RWPE1 (cell line): ENCODE measurements at regions not wholly inside any gene's neighbourhood (a gene's known extent, or its start where the extent isn't known, plus 50 kb on each side); places are given as distances from the start of the nearest gene placed in this dataset.

Experiments used
- CTCF ChIA-PET: fragments of 350-600 bp; sonication (Branson Sonifier 250); formaldehyde crosslinking; extraction: SDS; loops from one replicate; lab custom pipeline; 2021; lab: Yijun Ruan, JAX
- POLR2A ChIA-PET: fragments of 400-600 bp; formaldehyde crosslinking; extraction: SDS; loops from one replicate; lab custom pipeline; 2020; ENCODE audit warnings: antibody characterized with exemption; ENCODE audit not compliant: low non-redundant PET; lab: Yijun Ruan, JAX
- DNase-seq: peaks from one replicate; pipeline ENCODE4 v3.0.0; 2012; ENCODE audit warnings: low spot score
- H3K27ac ChIP-seq: fragments of 450-650 bp; 2 replicates; pipeline ENCODE4 v1.5.1; 2017
- TF ChIP-seq, protein P1 (sequence below): fragments of 450-650 bp; conservative IDR thresholded peaks from 2 replicates; pipeline ENCODE4 v1.5.1; 2017; ENCODE audit warnings: low read depth, mild to moderate bottlenecking

DNA sequence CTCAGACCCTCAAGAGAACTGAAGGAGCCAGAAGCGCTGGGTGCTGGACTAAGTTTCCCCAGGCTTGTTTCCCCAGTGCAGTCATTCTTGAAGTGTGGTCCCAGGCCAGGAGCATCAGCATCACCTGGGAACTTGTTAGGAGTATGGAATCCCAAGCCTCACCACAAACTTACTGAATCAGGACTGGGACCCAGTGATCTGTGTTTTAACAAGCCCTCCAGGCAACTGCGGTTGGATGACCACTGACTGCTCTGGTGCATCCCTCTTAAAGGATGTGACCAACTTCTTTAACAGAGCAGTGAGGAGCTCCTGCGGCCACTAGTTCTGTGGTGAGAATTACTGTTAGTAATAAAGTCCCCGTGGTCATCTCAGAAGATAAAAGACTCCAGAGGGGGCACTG is 62.4 kb upstream of the DAZL start:
- H3K27ac ChIP-seq: no peak overlapping the region
- TF ChIP-seq, protein P1, sequence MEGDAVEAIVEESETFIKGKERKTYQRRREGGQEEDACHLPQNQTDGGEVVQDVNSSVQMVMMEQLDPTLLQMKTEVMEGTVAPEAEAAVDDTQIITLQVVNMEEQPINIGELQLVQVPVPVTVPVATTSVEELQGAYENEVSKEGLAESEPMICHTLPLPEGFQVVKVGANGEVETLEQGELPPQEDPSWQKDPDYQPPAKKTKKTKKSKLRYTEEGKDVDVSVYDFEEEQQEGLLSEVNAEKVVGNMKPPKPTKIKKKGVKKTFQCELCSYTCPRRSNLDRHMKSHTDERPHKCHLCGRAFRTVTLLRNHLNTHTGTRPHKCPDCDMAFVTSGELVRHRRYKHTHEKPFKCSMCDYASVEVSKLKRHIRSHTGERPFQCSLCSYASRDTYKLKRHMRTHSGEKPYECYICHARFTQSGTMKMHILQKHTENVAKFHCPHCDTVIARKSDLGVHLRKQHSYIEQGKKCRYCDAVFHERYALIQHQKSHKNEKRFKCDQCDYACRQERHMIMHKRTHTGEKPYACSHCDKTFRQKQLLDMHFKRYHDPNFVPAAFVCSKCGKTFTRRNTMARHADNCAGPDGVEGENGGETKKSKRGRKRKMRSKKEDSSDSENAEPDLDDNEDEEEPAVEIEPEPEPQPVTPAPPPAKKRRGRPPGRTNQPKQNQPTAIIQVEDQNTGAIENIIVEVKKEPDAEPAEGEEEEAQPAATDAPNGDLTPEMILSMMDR: no peak
- no peak for DNase-seq
- POLR2A ChIA-PET: no interaction called here
- CTCF ChIA-PET: no interaction called here

GRCh38 chr3:16668776-16669545 is 63.7 kb upstream of the DAZL start:
- DNase-seq: no peak
- CTCF ChIA-PET: no interaction called here
- H3K27ac ChIP-seq: no peak overlapping the region
- TF ChIP-seq, protein P1: no peak
- POLR2A ChIA-PET: no interaction called here

DNA sequence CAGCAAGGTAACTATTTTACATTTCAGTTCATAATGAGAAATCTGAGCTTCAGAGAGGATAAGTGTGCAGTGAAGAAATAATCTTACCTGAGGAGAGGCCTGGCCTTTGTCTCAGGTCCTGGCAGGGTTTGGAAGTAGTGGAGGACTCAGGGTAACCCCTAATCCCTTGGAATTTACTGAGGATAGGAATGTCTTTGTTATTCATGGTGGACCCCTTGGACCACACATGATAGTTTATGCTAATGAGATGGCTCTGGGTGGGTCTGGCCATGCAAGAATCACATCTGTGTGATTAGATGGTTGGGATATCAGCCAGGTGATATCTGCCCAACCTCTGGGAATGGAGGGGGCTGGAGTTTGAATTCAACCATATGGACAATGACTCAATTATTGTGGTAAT is 65.0 kb upstream of the DAZL start:
- POLR2A ChIA-PET: no interaction called here
- CTCF ChIA-PET: no interaction called here
- DNase-seq: no peak
- no peak overlapping the region for H3K27ac ChIP-seq
- TF ChIP-seq, protein P1: no peak

GRCh38 chr3:16671690-16672089 is 66.5 kb upstream of the DAZL start:
- TF ChIP-seq, protein P1: no peak
- CTCF ChIA-PET: interaction anchor here (0.6 kb wide), 1 partner anchor 196 kb away, joined by 3 read pairs; no protein-coding TSS in a partner anchor

GRCh38 chr3:16673530-16673929 is 68.3 kb upstream of the DAZL start:
- TF ChIP-seq, protein P1: no peak
- ChIA-PET POLR2A (no interaction called here), CTCF (no interaction called here)
- no peak for DNase-seq
- no peak overlapping the region for H3K27ac ChIP-seq

More at GRCh38 chr3:16671690-16672089, 66.5 kb upstream of the DAZL start:
- no peak overlapping the region for H3K27ac ChIP-seq
- POLR2A ChIA-PET: no interaction called here
- DNase-seq: no peak

DNA sequence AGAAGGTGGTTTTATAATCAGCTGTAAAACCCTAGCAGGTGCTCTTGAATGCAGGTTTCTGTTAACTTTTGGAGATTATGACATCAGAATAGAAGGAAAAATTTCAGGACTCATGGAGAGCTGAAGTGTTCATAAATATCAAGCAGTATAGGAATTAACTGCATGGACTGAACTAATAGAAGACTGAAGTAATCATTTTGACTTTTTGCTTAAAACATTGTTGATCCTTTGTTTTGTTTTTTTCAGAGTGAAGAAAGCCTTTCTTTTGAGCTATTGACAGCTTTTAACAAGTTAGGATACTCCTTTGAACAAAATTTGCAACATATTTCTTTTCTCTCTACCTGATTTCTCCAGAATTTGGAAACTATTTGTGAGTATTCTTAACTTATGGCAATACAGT is 70.6 kb upstream of the DAZL start:
- ChIA-PET POLR2A (no interaction called here), CTCF (no interaction called here)
- TF ChIP-seq, protein P1: no peak
- DNase-seq: no peak
- H3K27ac ChIP-seq: no peak overlapping the region
